ENCODE measurements at regions not wholly inside any gene's neighbourhood (a gene's known extent, or its start where the extent isn't known, plus 50 kb on each side); places are given as distances from the start of the nearest gene placed in this dataset.

- no peak for TF ChIP-seq ZNF609 (CRISPR knock-in tag; IDR thresholded peaks at IDR 0.05; ENCODE audit: borderline replicate concordance)
- no peak for TF ChIP-seq PHTF2 (CRISPR knock-in tag; IDR thresholded peaks at IDR 0.05)
Measured at GRCh38 chr10:113471241-113471996, 81.4 kb upstream of the HABP2 start (continued).

GRCh38 chr10:113473011-113473410, 79.8 kb upstream of the HABP2 start:
- WGBS (ENCODE audit: insufficient coverage, low coverage, missing lambda C conversion rate): 10% methylated on average over 1 of the region's 1 CpG
- H3K79me2 ChIP-seq (ENCODE audit: control insufficient read depth, insufficient read depth, low read length): no peaks in the 10 kb centered on the region
- no peak overlapping the region for H3K9ac ChIP-seq (ENCODE audit: insufficient read depth in 1 of 2, low read depth in 2 of 2, low read length in 2 of 2)
- H3K9me3 ChIP-seq (replicated peaks; ENCODE audit: control insufficient read depth, insufficient read depth, low read depth, low read length): no peaks in the 10 kb centered on the region
- no peak overlapping the region for H3K27ac ChIP-seq (ENCODE audit: extremely low read depth, low read depth, low read length)
- intact Hi-C loops (cut with micrococcal nuclease) (no loop called here), in situ Hi-C loops (cut with MboI) (no loop called here)
- no peaks in the 10 kb centered on the region; a peak in 1 of 5 replicates for H3K27me3 ChIP-seq (ENCODE audit: control insufficient read depth in 2 of 2, insufficient read depth in 2 of 2, low read length in 2 of 2)
- H3K4me2 ChIP-seq (ENCODE audit: insufficient read depth, low read length): no peak overlapping the region
- H3K4me1 ChIP-seq (replicated peaks in 1 of 2; ENCODE audit: control insufficient read depth in 2 of 2, insufficient read depth in 2 of 2, low read length in 2 of 2): no peaks in the 10 kb centered on the region
- FAIRE-seq (no peak), DNase-seq (ENCODE audit: extremely low read depth in 1 of 4, low spot score in 3 of 4) (no peak), ATAC-seq (no peak)
- H3K9me1 ChIP-seq (ENCODE audit: control insufficient read depth, insufficient read depth, low read length): no peaks in the 10 kb centered on the region
- POLR2A ChIA-PET: no interaction called here
- no peak overlapping the region for H2AFZ ChIP-seq (ENCODE audit: low read depth, low read length)
- H3K36me3 ChIP-seq (ENCODE audit: control insufficient read depth, insufficient read depth, low read length): no peaks in the 10 kb centered on the region
- no peaks in the 10 kb centered on the region for H4K20me1 ChIP-seq (replicated peaks; ENCODE audit: control insufficient read depth, insufficient read depth, low read length)
- CTCF ChIA-PET (ENCODE audit: low intra/inter-chr PET ratio): no interaction called here
- no TSS peak for BruUV-seq (replicated peaks)
- no peak overlapping the region for H3K4me3 ChIP-seq
- no peak for TF ChIP-seq ZBTB11 (CRISPR knock-in tag; IDR thresholded peaks at IDR 0.05)
- TF ChIP-seq MITF (IDR thresholded peaks at IDR 0.05): no peak
- no peak for TF ChIP-seq WHSC1 (IDR thresholded peaks at IDR 0.05; ENCODE audit: low read length)
- no peak for TF ChIP-seq ZNF644 (tag; IDR thresholded peaks at IDR 0.05; ENCODE audit: low read depth)
- no peak for TF ChIP-seq KLF10 (CRISPR knock-in tag; IDR thresholded peaks at IDR 0.05)
- TF ChIP-seq ZBTB12 (CRISPR knock-in tag; IDR thresholded peaks at IDR 0.05): no peak

Measured in K562 (cell line).